Activated naive CD8-positive, alpha-beta T cell treated with anti-CD3 and anti-CD28 coated beads, Interleukin-2, amount 50 U/mL, for 24 hours (primary cell): ENCODE measurements at regions not wholly inside any gene's neighbourhood (a gene's known extent, or its start where the extent isn't known, plus 50 kb on each side); places are given as distances from the start of the nearest gene placed in this dataset.

Source experiments
- ATAC-seq: fragments of 150-1000 bp; cut with Tn5 transposase; one replicate; pipeline ENCODE4 v1.10.0; 2021
- DNase-seq: peaks from one replicate; pipeline ENCODE4 v3.0.0; 2021
- H3K27ac Mint-ChIP-seq: one replicate; pipeline ENCODE4 v1.8.0; 2021; ENCODE audit warnings: mild to moderate bottlenecking, mixed read lengths
- H3K27me3 Mint-ChIP-seq: one replicate; pipeline ENCODE4 v1.8.0; 2021; ENCODE audit warnings: mixed read lengths
- H3K36me3 Mint-ChIP-seq: one replicate; pipeline ENCODE4 v1.8.0; 2021; ENCODE audit warnings: low read depth, mixed read lengths
- H3K4me1 Mint-ChIP-seq: one replicate; pipeline ENCODE4 v1.8.0; 2021; ENCODE audit warnings: mixed read lengths
- H3K4me3 Mint-ChIP-seq: one replicate; pipeline ENCODE4 v1.8.0; 2021; ENCODE audit warnings: mild to moderate bottlenecking, moderate library complexity, mixed read lengths
- H3K9me3 Mint-ChIP-seq: one replicate; pipeline ENCODE4 v1.8.0; 2021; ENCODE audit warnings: mixed read lengths

- no peak for DNase-seq
- peaks cover 3% of the 10 kb centered on the region for H3K27me3 Mint-ChIP-seq
- H3K4me1 Mint-ChIP-seq: no peaks in the 10 kb centered on the region
- H3K27ac Mint-ChIP-seq: no peak overlapping the region
- no peaks in the 10 kb centered on the region for H3K9me3 Mint-ChIP-seq
- no peaks in the 10 kb centered on the region for H3K36me3 Mint-ChIP-seq
- ATAC-seq: no peak
- H3K4me3 Mint-ChIP-seq: no peak overlapping the region
These were observed 86.4 kb upstream of the ARRDC4 start for GRCh38 chr15:97874139-97874538.

GRCh38 chr15:97875025-97875512 lies 85.4 kb upstream of the ARRDC4 start:
- H3K4me1 Mint-ChIP-seq: no peaks in the 10 kb centered on the region
- H3K27me3 Mint-ChIP-seq: peaks cover 3% of the 10 kb centered on the region
- no peak overlapping the region for H3K27ac Mint-ChIP-seq
- H3K9me3 Mint-ChIP-seq: no peaks in the 10 kb centered on the region
- DNase-seq (no peak), ATAC-seq (no peak)
- no peaks in the 10 kb centered on the region for H3K36me3 Mint-ChIP-seq
- H3K4me3 Mint-ChIP-seq: no peak overlapping the region

GRCh38 chr15:97875513-97876280 lies 84.8 kb upstream of the ARRDC4 start:
- Mint-ChIP-seq H3K4me3 (no peak overlapping the region), H3K36me3 (no peaks in the 10 kb centered on the region), H3K9me3 (no peaks in the 10 kb centered on the region), H3K27ac (no peak overlapping the region), H3K4me1 (no peaks in the 10 kb centered on the region), H3K27me3 (peaks cover 3% of the 10 kb centered on the region)
- DNase-seq (no peak), ATAC-seq (no peak)

- Mint-ChIP-seq H3K4me3 (no peak overlapping the region), H3K27ac (no peak overlapping the region)
These were observed 84.2 kb upstream of the ARRDC4 start for GRCh38 chr15:97876281-97876675.

GRCh38 chr15:97881346-97881965 lies 79.0 kb upstream of the ARRDC4 start:
- Mint-ChIP-seq H3K4me3 (no peak overlapping the region), H3K27ac (no peak overlapping the region), H3K36me3 (no peaks in the 10 kb centered on the region), H3K9me3 (no peaks in the 10 kb centered on the region), H3K27me3 (peaks cover 7% of the 10 kb centered on the region), H3K4me1 (no peaks in the 10 kb centered on the region)
- DNase-seq: no peak
- no peak for ATAC-seq

More at GRCh38 chr15:97876281-97876675, 84.2 kb upstream of the ARRDC4 start:
- ATAC-seq (no peak), DNase-seq (no peak)
- Mint-ChIP-seq H3K27me3 (peaks cover 3% of the 10 kb centered on the region), H3K9me3 (no peaks in the 10 kb centered on the region), H3K36me3 (no peaks in the 10 kb centered on the region), H3K4me1 (no peaks in the 10 kb centered on the region)

- ATAC-seq: no peak
- H3K36me3 Mint-ChIP-seq: no peaks in the 10 kb centered on the region
- no peak overlapping the region for H3K4me3 Mint-ChIP-seq
- no peak overlapping the region for H3K27ac Mint-ChIP-seq
- no peak for DNase-seq
- H3K4me1 Mint-ChIP-seq: no peaks in the 10 kb centered on the region
- H3K9me3 Mint-ChIP-seq: no peaks in the 10 kb centered on the region
- peaks cover 4% of the 10 kb centered on the region for H3K27me3 Mint-ChIP-seq
These were observed 75.9 kb upstream of the ARRDC4 start for GRCh38 chr15:97884513-97885131.

- H3K9me3 Mint-ChIP-seq: no peaks in the 10 kb centered on the region
- H3K4me1 Mint-ChIP-seq: no peaks in the 10 kb centered on the region
- no peak overlapping the region for H3K4me3 Mint-ChIP-seq
- ATAC-seq (no peak), DNase-seq (no peak)
- H3K27me3 Mint-ChIP-seq: peaks cover 3% of the 10 kb centered on the region
- no peaks in the 10 kb centered on the region for H3K36me3 Mint-ChIP-seq
- no peak overlapping the region for H3K27ac Mint-ChIP-seq
These were observed 70.2 kb upstream of the ARRDC4 start for GRCh38 chr15:97890307-97890706.

GRCh38 chr15:97892167-97892938 lies 68.2 kb upstream of the ARRDC4 start:
- no peak for ATAC-seq
- H3K36me3 Mint-ChIP-seq: no peaks in the 10 kb centered on the region
- peaks cover 3% of the 10 kb centered on the region for H3K27me3 Mint-ChIP-seq
- H3K4me1 Mint-ChIP-seq: no peaks in the 10 kb centered on the region
- DNase-seq: no peak
- H3K4me3 Mint-ChIP-seq: no peak overlapping the region
- H3K9me3 Mint-ChIP-seq: no peaks in the 10 kb centered on the region
- no peak overlapping the region for H3K27ac Mint-ChIP-seq

- Mint-ChIP-seq H3K36me3 (no peaks in the 10 kb centered on the region), H3K9me3 (no peaks in the 10 kb centered on the region), H3K4me3 (no peak overlapping the region), H3K4me1 (no peaks in the 10 kb centered on the region), H3K27me3 (peaks cover 3% of the 10 kb centered on the region), H3K27ac (no peak overlapping the region)
- no peak for ATAC-seq
- DNase-seq: no peak
These were observed 66.5 kb upstream of the ARRDC4 start for GRCh38 chr15:97893967-97894366.

- no peak overlapping the region for H3K27ac Mint-ChIP-seq
- DNase-seq: no peak
These were observed 60.5 kb upstream of the ARRDC4 start for GRCh38 chr15:97899981-97900380.

GRCh38 chr15:97902140-97902780 lies 58.2 kb upstream of the ARRDC4 start:
- Mint-ChIP-seq H3K36me3 (no peaks in the 10 kb centered on the region), H3K27me3 (peaks cover 35% of the 10 kb centered on the region), H3K4me1 (no peaks in the 10 kb centered on the region), H3K4me3 (no peak overlapping the region), H3K9me3 (no peaks in the 10 kb centered on the region), H3K27ac (no peak overlapping the region)
- ATAC-seq (no peak), DNase-seq (no peak)

More at GRCh38 chr15:97899981-97900380, 60.5 kb upstream of the ARRDC4 start:
- H3K36me3 Mint-ChIP-seq: no peaks in the 10 kb centered on the region
- H3K9me3 Mint-ChIP-seq: no peaks in the 10 kb centered on the region
- no peak overlapping the region for H3K4me3 Mint-ChIP-seq
- H3K27me3 Mint-ChIP-seq: peaks cover 29% of the 10 kb centered on the region
- ATAC-seq: no peak
- no peaks in the 10 kb centered on the region for H3K4me1 Mint-ChIP-seq

GRCh38 chr15:97903560-97903959 lies 56.9 kb upstream of the ARRDC4 start:
- H3K36me3 Mint-ChIP-seq: no peaks in the 10 kb centered on the region
- H3K4me3 Mint-ChIP-seq: no peak overlapping the region
- ATAC-seq (no peak), DNase-seq (no peak)
- no peaks in the 10 kb centered on the region for H3K4me1 Mint-ChIP-seq
- H3K9me3 Mint-ChIP-seq: no peaks in the 10 kb centered on the region
- H3K27ac Mint-ChIP-seq: no peak overlapping the region
- peaks cover 35% of the 10 kb centered on the region for H3K27me3 Mint-ChIP-seq

- ATAC-seq (peak; percentile 28), DNase-seq (peak; percentile 40)
- H3K27ac Mint-ChIP-seq: no peak overlapping the region
- no peak overlapping the region for H3K4me3 Mint-ChIP-seq
- H3K4me1 Mint-ChIP-seq: no peaks in the 10 kb centered on the region
- H3K27me3 Mint-ChIP-seq: peaks cover 35% of the 10 kb centered on the region
- H3K36me3 Mint-ChIP-seq: no peaks in the 10 kb centered on the region
- H3K9me3 Mint-ChIP-seq: no peaks in the 10 kb centered on the region
These were observed 56.4 kb upstream of the ARRDC4 start for GRCh38 chr15:97903971-97904572.
